ENCODE measurements at regions not wholly inside any gene's neighbourhood (a gene's known extent, or its start where the extent isn't known, plus 50 kb on each side); places are given as distances from the start of the nearest gene placed in this dataset.

- no peak for TF ChIP-seq CTCF (conservative IDR thresholded peaks at IDR 0.05)
- Mint-ChIP-seq H3K27me3 (ENCODE audit: low read depth) (no peaks in the 10 kb centered on the region), H3K9me3 (peaks cover 8% of the 10 kb centered on the region), H3K27ac (ENCODE audit: unreplicated experiment) (peak overlapping the region; percentile 98), H3K4me3 (peak overlapping the region; percentile 31), H3K4me1 (peaks cover 33% of the 10 kb centered on the region), H3K36me3 (ENCODE audit: low read depth) (peaks cover 5% of the 10 kb centered on the region)
- DNase-seq (ENCODE audit: low read depth, low spot score) = peak; percentile 30
Observed at GRCh38 chr6:141105481-141105880, 1027.2 kb upstream of the GJE1 start.

GRCh38 chr6:141103246-141103645 lies 1029.5 kb upstream of the GJE1 start:
- no peak overlapping the region for H3K27ac Mint-ChIP-seq (ENCODE audit: unreplicated experiment)
- no peak for TF ChIP-seq CTCF (conservative IDR thresholded peaks at IDR 0.05)
- peaks cover 8% of the 10 kb centered on the region for H3K36me3 Mint-ChIP-seq (ENCODE audit: low read depth)
- DNase-seq (ENCODE audit: low read depth, low spot score) = no peak
- peaks cover 31% of the 10 kb centered on the region for H3K4me1 Mint-ChIP-seq
- no peak overlapping the region for H3K4me3 Mint-ChIP-seq
- peaks cover 8% of the 10 kb centered on the region for H3K9me3 Mint-ChIP-seq
- no peaks in the 10 kb centered on the region for H3K27me3 Mint-ChIP-seq (ENCODE audit: low read depth)

GRCh38 chr6:141097471-141097870 lies 1035.3 kb upstream of the GJE1 start:
- Mint-ChIP-seq H3K9me3 (peaks cover 15% of the 10 kb centered on the region), H3K4me3 (no peak overlapping the region), H3K4me1 (no peaks in the 10 kb centered on the region), H3K36me3 (ENCODE audit: low read depth) (peaks cover 3% of the 10 kb centered on the region), H3K27ac (ENCODE audit: unreplicated experiment) (no peak overlapping the region), H3K27me3 (ENCODE audit: low read depth) (no peaks in the 10 kb centered on the region)
- no peak for DNase-seq (ENCODE audit: low read depth, low spot score)
- no peak for TF ChIP-seq CTCF (conservative IDR thresholded peaks at IDR 0.05)

GRCh38 chr6:141095308-141095707 lies 1037.4 kb upstream of the GJE1 start:
- no peak for DNase-seq (ENCODE audit: low read depth, low spot score)
- Mint-ChIP-seq H3K4me1 (no peaks in the 10 kb centered on the region), H3K27me3 (ENCODE audit: low read depth) (no peaks in the 10 kb centered on the region), H3K36me3 (ENCODE audit: low read depth) (peaks cover 3% of the 10 kb centered on the region), H3K9me3 (peaks cover 19% of the 10 kb centered on the region), H3K4me3 (no peak overlapping the region), H3K27ac (ENCODE audit: unreplicated experiment) (no peak overlapping the region)
- no peak for TF ChIP-seq CTCF (conservative IDR thresholded peaks at IDR 0.05)

GRCh38 chr6:141088171-141088570 lies 1044.6 kb upstream of the GJE1 start:
- peaks cover 3% of the 10 kb centered on the region for H3K36me3 Mint-ChIP-seq (ENCODE audit: low read depth)
- no peak for DNase-seq (ENCODE audit: low read depth, low spot score)
- no peak overlapping the region for H3K27ac Mint-ChIP-seq (ENCODE audit: unreplicated experiment)
- TF ChIP-seq CTCF (conservative IDR thresholded peaks at IDR 0.05) = no peak
- H3K4me3 Mint-ChIP-seq = no peak overlapping the region
- no peaks in the 10 kb centered on the region for H3K27me3 Mint-ChIP-seq (ENCODE audit: low read depth)
- no peaks in the 10 kb centered on the region for H3K4me1 Mint-ChIP-seq
- peaks cover 12% of the 10 kb centered on the region for H3K9me3 Mint-ChIP-seq

Data from neural crest cell (in vitro differentiated cells).